ENCODE measurements at regions not wholly inside any gene's neighbourhood (a gene's known extent, or its start where the extent isn't known, plus 50 kb on each side); places are given as distances from the start of the nearest gene placed in this dataset.
"Not testable (repeated sequence)": the region's sequence is repeated elsewhere in the genome, so short reads cannot be mapped to it uniquely, and the experiment has no call there.

- not testable (repeated sequence) for H3K4me3 Mint-ChIP-seq
Measured at GRCh38 chr20:53787491-53787931, 193.9 kb upstream of the ZNF217 start.

GRCh38 chr20:53786445-53787267 is 193.0 kb upstream of the ZNF217 start:
- H3K27me3 Mint-ChIP-seq = no peaks in the 10 kb centered on the region
- peaks cover 13% of the 10 kb centered on the region for H3K4me1 Mint-ChIP-seq
- CTCF ChIA-PET = interaction anchor here (0.6 to 3.1 kb wide), 5 partner anchors 9 to 125 kb away, joined by 3 to 11 read pairs (median 4); no protein-coding TSS in a partner anchor

More at GRCh38 chr20:53787491-53787931, 193.9 kb upstream of the ZNF217 start:
- H3K9me3 Mint-ChIP-seq; POLR2A ChIA-PET; DNase-seq; H3K36me3 Mint-ChIP-seq (ENCODE audit: low read depth); H3K27ac Mint-ChIP-seq; H3K27me3 Mint-ChIP-seq: not testable (repeated sequence)
- CTCF ChIA-PET = interaction anchor here (0.6 to 3.1 kb wide), 3 partner anchors 13 to 79 kb away, joined by 3 to 11 read pairs (median 3); no protein-coding TSS in a partner anchor
- peaks cover 13% of the 10 kb centered on the region for H3K4me1 Mint-ChIP-seq

DNA sequence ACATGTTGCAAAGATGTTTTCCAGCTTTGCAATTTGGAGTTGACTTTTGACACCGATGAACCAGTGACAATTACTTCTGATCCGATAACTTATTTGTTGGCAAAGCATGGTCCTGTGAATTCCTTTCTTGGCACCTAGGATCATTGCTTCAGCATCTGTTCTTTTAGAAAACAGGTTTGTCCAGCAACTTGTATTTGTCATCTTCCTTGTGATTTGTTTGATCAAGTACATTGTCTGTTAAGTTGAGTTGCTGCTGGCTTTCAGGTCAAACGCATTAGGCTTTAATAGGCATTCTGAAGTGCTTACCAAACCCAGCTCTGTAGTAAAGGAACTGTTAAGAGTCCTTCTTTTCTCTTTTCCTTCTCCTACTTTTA is 192.4 kb upstream of the ZNF217 start:
- DNase-seq = no peak
- no peak overlapping the region for H3K4me3 Mint-ChIP-seq
- ChIA-PET CTCF (interaction anchor here (1.2 to 3.1 kb wide), 3 partner anchors 8 to 126 kb away, joined by 4 to 11 read pairs (median 5); no protein-coding TSS in a partner anchor), POLR2A (no interaction called here)
- peaks cover 13% of the 10 kb centered on the region for H3K4me1 Mint-ChIP-seq
- H3K9me3 Mint-ChIP-seq = no peaks in the 10 kb centered on the region
- H3K36me3 Mint-ChIP-seq (ENCODE audit: low read depth) = no peaks in the 10 kb centered on the region
- no peaks in the 10 kb centered on the region for H3K27me3 Mint-ChIP-seq
- H3K27ac Mint-ChIP-seq = no peak overlapping the region

More at GRCh38 chr20:53786445-53787267, 193.0 kb upstream of the ZNF217 start:
- Mint-ChIP-seq H3K36me3 (ENCODE audit: low read depth) (no peaks in the 10 kb centered on the region), H3K4me3 (no peak overlapping the region), H3K9me3 (no peaks in the 10 kb centered on the region), H3K27ac (no peak overlapping the region)
- no peak for DNase-seq
- POLR2A ChIA-PET = no interaction called here

DNA sequence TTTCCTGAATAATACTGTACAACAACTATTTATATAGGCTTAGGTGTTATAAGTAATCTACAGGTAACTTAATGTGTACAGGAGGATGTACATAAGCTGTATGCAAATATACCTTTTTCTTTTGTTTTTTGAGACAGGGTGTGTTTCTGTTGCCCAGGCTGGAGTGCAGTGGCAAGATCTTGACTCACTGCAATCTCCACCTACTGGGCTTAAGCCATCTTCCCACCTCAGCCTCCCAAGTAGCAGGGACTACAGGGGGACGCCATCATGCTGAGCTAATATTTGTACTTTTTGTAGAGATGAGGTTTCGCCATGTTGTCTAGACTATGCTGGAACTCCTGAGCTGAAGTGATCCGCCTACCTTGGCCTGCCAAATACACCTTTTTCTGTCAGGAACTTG is 191.7 kb upstream of the ZNF217 start:
- ChIA-PET CTCF (interaction anchor here (3.1 kb wide), 1 partner anchor 11 kb away, joined by 11 read pairs; no protein-coding TSS in a partner anchor), POLR2A (no interaction called here)
- Mint-ChIP-seq H3K4me3 (no peak overlapping the region), H3K36me3 (ENCODE audit: low read depth) (no peaks in the 10 kb centered on the region), H3K27me3 (no peaks in the 10 kb centered on the region), H3K9me3 (no peaks in the 10 kb centered on the region), H3K27ac (no peak overlapping the region), H3K4me1 (peaks cover 13% of the 10 kb centered on the region)
- no peak for DNase-seq

DNA sequence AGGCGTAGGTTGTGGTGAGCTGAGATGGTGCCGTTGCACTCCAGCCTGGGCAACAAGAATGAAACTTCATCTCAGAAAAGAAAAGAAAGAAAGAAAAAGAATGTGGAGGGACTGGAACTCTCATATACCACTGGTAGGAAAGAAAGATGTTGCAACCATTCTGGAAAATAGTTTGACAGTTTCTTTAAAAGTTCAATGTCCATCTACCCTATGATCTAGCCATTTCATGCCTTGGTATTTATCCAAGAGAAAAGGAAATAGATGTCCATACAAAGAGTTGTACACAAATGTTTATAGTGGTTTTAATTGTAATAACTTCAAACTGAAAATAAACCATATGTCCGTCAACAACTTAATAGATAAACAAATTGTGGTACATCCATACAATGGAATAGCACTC is 190.1 kb upstream of the ZNF217 start:
- DNase-seq = no peak
- Mint-ChIP-seq H3K36me3 (ENCODE audit: low read depth) (no peaks in the 10 kb centered on the region), H3K4me1 (peaks cover 13% of the 10 kb centered on the region), H3K27ac (no peak overlapping the region), H3K27me3 (no peaks in the 10 kb centered on the region), H3K4me3 (no peak overlapping the region), H3K9me3 (no peaks in the 10 kb centered on the region)
- CTCF ChIA-PET = no interaction called here
- POLR2A ChIA-PET = no interaction called here

GRCh38 chr20:53782612-53783246 is 189.1 kb upstream of the ZNF217 start:
- Mint-ChIP-seq H3K27me3 (no peaks in the 10 kb centered on the region), H3K9me3 (no peaks in the 10 kb centered on the region), H3K4me1 (peaks cover 13% of the 10 kb centered on the region), H3K36me3 (ENCODE audit: low read depth) (no peaks in the 10 kb centered on the region), H3K4me3 (no peak overlapping the region), H3K27ac (no peak overlapping the region)
- DNase-seq = no peak
- ChIA-PET POLR2A (no interaction called here), CTCF (no interaction called here)

- Mint-ChIP-seq H3K36me3 (ENCODE audit: low read depth) (no peaks in the 10 kb centered on the region), H3K27me3 (no peaks in the 10 kb centered on the region), H3K4me1 (no peaks in the 10 kb centered on the region), H3K9me3 (no peaks in the 10 kb centered on the region), H3K27ac (peak overlapping the region; percentile 33), H3K4me3 (no peak overlapping the region)
- no peak for DNase-seq
- POLR2A ChIA-PET = interaction anchor here (0.6 kb wide), 1 partner anchor 54 kb away, joined by 5 read pairs; no protein-coding TSS in a partner anchor
- CTCF ChIA-PET = no interaction called here
Measured at GRCh38 chr20:53779822-53780221, 186.2 kb upstream of the ZNF217 start.

- ChIA-PET POLR2A (no interaction called here), CTCF (interaction anchor here (0.9 to 1.0 kb wide), 2 partner anchors 8 to 14 kb away, joined by 4 to 5 read pairs; no protein-coding TSS in a partner anchor)
- Mint-ChIP-seq H3K9me3 (no peaks in the 10 kb centered on the region), H3K27me3 (no peaks in the 10 kb centered on the region), H3K4me1 (no peaks in the 10 kb centered on the region), H3K4me3 (no peak overlapping the region), H3K27ac (no peak overlapping the region), H3K36me3 (ENCODE audit: low read depth) (no peaks in the 10 kb centered on the region)
- no peak for DNase-seq
Measured at GRCh38 chr20:53778736-53779135, 185.1 kb upstream of the ZNF217 start.

GRCh38 chr20:53778041-53778516 is 184.4 kb upstream of the ZNF217 start:
- H3K27me3 Mint-ChIP-seq = no peaks in the 10 kb centered on the region
- no peak overlapping the region for H3K27ac Mint-ChIP-seq
- no peak overlapping the region for H3K4me3 Mint-ChIP-seq
- POLR2A ChIA-PET = no interaction called here
- no peak for DNase-seq
- no peaks in the 10 kb centered on the region for H3K36me3 Mint-ChIP-seq (ENCODE audit: low read depth)
- no peaks in the 10 kb centered on the region for H3K4me1 Mint-ChIP-seq
- CTCF ChIA-PET = interaction anchor here (0.9 to 1.0 kb wide), 2 partner anchors 8 to 13 kb away, joined by 4 to 5 read pairs; no protein-coding TSS in a partner anchor
- no peaks in the 10 kb centered on the region for H3K9me3 Mint-ChIP-seq

DNA sequence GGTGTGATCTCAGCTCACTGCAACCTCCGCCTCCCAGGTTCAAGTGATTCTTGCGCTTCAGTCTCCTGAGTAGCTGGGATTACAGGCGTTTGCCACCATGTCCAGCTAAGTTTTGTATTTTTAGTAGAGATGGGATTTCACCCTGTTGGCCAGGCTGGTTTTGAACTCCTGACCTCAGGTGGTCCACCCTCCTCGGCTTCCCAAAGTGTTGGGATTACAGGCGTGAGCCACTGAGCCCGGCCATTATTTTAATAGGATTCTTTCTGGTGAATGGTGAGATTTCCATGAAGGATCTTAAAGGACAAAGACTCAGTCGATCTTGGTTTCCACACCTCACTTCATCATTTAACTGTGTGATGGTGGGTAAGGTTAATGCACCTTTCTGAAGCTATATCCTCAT is 183.8 kb upstream of the ZNF217 start:
- H3K4me3 Mint-ChIP-seq; H3K36me3 Mint-ChIP-seq (ENCODE audit: low read depth); H3K27me3 Mint-ChIP-seq; DNase-seq; H3K27ac Mint-ChIP-seq; POLR2A ChIA-PET; H3K4me1 Mint-ChIP-seq; H3K9me3 Mint-ChIP-seq: not testable (repeated sequence)
- CTCF ChIA-PET = interaction anchor here (1.2 kb wide), 1 partner anchor 13 kb away, joined by 3 read pairs; no protein-coding TSS in a partner anchor

DNA sequence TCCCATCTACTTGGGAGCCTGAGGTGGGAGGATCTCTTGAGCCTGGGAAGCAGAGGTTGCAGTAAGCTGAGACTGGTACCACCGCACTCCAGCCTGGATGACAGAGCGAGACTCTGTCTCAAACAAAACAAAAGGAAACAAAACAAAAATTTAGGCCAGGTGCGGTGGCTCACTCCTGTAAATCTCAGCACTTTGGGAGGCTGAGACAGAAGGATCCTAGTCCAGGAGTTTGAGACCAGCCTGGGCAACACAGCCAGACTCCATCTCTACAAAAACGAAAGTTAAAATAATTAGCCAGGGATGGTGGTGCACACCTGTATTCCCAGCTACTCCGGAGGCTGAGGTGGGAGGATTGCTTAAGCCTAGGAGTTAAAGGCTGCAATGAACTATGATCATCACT is 183.2 kb upstream of the ZNF217 start:
- DNase-seq = no peak
- Mint-ChIP-seq H3K27me3 (no peaks in the 10 kb centered on the region), H3K36me3 (ENCODE audit: low read depth) (no peaks in the 10 kb centered on the region), H3K27ac (no peak overlapping the region), H3K4me3 (no peak overlapping the region), H3K4me1 (no peaks in the 10 kb centered on the region), H3K9me3 (no peaks in the 10 kb centered on the region)
- CTCF ChIA-PET = interaction anchor here (0.5 to 1.3 kb wide), 3 partner anchors 13 to 202 kb away, joined by 3 to 5 read pairs (median 3); no protein-coding TSS in a partner anchor
- POLR2A ChIA-PET = no interaction called here

DNA sequence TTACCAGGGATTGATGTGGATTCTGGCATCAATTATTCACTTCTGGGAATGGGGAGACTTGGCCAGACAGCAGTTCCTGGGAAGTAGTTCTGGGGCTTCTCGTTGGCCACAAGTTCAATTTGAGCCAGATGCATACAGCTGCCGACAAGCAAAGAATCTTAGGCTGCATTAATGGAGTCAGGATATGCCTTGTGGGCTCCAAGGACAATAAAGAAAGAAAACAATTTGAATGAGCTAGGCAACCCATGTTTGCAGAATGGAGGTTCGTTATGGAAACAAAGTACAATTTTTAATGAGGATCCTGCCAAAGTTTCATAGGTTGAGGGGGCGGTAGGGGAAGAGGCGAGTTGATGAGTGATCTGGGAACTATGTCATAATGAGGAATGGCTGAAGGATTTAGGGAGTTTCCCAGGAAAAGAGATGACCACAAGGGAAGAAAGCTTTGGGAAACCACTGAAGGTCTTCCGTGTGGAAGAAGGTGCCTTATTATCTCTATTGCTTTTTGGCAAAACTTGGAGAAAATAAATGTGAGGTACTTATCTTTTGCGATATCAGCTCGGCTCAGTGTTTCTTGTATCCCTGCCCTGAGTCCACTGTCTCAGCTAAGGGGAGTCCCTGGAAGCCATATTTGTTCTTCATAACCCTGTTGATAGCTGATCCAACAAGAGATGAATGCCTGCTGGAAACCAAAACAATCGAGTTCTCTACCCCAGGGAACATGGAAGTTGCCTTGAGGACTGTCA is 181.0 kb upstream of the ZNF217 start:
- Mint-ChIP-seq H3K27ac (no peak overlapping the region), H3K27me3 (no peaks in the 10 kb centered on the region), H3K4me1 (no peaks in the 10 kb centered on the region), H3K9me3 (no peaks in the 10 kb centered on the region), H3K4me3 (no peak overlapping the region), H3K36me3 (ENCODE audit: low read depth) (no peaks in the 10 kb centered on the region)
- CTCF ChIA-PET = interaction anchor here (1.1 to 3.7 kb wide), 3 partner anchors 10 to 34 kb away, joined by 4 to 11 read pairs (median 4); no protein-coding TSS in a partner anchor
- POLR2A ChIA-PET = no interaction called here
- DNase-seq = no peak

All from activated CD4-positive, alpha-beta T cell treated with anti-CD3 and anti-CD28 coated beads, Interleukin-2, amount 10 ng/mL, durations not matched to agents 7 days and 5 days (primary cell).